DND-41 (cell line): ENCODE measurements at regions not wholly inside any gene's neighbourhood (a gene's known extent, or its start where the extent isn't known, plus 50 kb on each side); places are given as distances from the start of the nearest gene placed in this dataset.

Experiments used
- CTCF ChIP-seq: IDR thresholded peaks from 2 replicates; pipeline ENCODE4 v1.5.1; 2012; ENCODE audit warnings: borderline replicate concordance, low read length, moderate library complexity, mild to moderate bottlenecking; ENCODE audit not compliant: poor library complexity, severe bottlenecking; ENCODE audit errors: extremely low read depth
- EZH2 ChIP-seq: IDR thresholded peaks from 3 replicates; pipeline ENCODE4 v1.6.1; 2012; ENCODE audit warnings: borderline replicate concordance, low read depth, mild to moderate bottlenecking, moderate library complexity, low read length, inconsistent platforms; ENCODE audit not compliant: severe bottlenecking

GRCh38 chr4:100019821-100020220, 69.7 kb upstream of the H2AZ1 start:
- TF ChIP-seq CTCF (no peak), EZH2 (no peak)
